ENCODE measurements at regions not wholly inside any gene's neighbourhood (a gene's known extent, or its start where the extent isn't known, plus 50 kb on each side); places are given as distances from the start of the nearest gene placed in this dataset.

DNA sequence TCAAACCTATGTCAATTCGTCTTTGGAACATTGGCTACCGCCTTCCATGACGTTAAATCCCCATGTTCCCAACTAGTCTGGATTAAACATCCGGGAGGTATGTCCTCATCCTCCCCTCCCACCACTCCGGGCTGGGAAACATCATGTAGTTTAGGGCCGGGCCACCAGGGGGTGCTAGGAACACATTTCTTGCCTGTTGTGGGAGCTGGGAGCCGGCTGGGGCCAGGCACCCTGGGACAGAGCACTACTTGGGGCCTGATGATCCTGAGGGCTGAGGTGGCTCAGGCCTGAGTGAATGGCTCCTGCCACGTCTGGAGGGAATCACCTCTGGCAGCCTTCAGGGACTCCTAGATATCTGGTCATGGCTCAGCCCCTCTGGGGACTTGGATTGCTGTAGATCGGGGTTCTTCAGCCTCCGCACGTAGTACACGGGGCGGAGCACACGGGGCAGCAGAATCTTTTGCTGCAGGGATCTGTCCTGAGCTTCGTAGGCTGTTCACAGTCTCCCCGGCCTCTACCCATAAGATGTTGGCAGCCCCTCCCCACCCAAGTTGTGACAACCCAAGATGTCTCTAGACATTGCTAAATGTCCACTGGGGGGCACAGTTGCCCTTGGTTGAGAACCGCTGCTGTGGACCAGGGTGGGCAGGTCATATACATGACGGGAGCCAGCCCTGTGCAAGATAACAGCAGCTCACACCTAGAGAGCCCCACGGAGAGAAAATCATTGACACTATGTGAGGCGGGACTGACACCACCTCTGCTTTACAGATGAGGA, 141.2 kb upstream of the ZNF716 start:
- no peak for TF ChIP-seq CTCF (IDR thresholded peaks at IDR 0.05; ENCODE audit: extremely low read depth in 1 of 2, insufficient read depth in 1 of 2, low read depth in 1 of 2, low read length in 2 of 2)
- TF ChIP-seq POLR2AphosphoS5 (IDR thresholded peaks at IDR 0.05; ENCODE audit: insufficient read depth, low read depth, low read length), result no peak

Data from endothelial cell of umbilical vein (primary cell).